ENCODE measurements at regions not wholly inside any gene's neighbourhood (a gene's known extent, or its start where the extent isn't known, plus 50 kb on each side); places are given as distances from the start of the nearest gene placed in this dataset.

DNA sequence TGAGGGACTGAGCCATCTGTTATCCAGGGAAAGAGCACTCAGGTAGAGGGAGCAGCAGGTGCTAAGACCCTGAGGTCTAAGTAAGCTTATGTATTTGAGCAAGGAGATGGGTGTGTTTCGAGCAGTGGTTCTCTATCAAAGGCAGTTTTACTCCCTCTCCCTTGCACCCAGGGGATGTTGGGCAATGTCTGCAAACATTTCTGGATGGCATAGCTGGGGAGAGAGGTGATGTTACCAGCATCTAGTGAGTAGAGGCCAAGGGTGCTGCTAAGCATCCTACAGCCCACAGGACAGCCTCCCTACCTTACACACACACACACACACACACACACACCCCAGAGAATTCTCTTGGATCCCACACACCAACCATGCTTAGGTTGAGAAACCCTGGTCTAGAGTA lies 221.0 kb upstream of the PWP1 start:
- ChIA-PET POLR2A (ENCODE audit: low non-redundant PET) (no interaction called here), CTCF (no interaction called here)
- H3K4me1 ChIP-seq (ENCODE audit: insufficient read depth, low read length, poor library complexity, severe bottlenecking): peaks cover 9% of the 10 kb centered on the region
- intact Hi-C loops (cut with micrococcal nuclease; ENCODE audit: unreplicated experiment): no loop called here
- H3K36me3 ChIP-seq (ENCODE audit: insufficient read depth, low read length, poor library complexity, severe bottlenecking): no peaks in the 10 kb centered on the region
- H3K27ac ChIP-seq (ENCODE audit: low read depth, low read length, poor library complexity, severe bottlenecking): no peak overlapping the region
- no peak for DNase-seq (ENCODE audit: low spot score)
- no peak overlapping the region for H3K4me3 ChIP-seq (ENCODE audit: low read depth, low read length, poor library complexity, severe bottlenecking)
- no peaks in the 10 kb centered on the region for H3K27me3 ChIP-seq (replicated peaks; ENCODE audit: insufficient read depth, low read depth, low read length, poor library complexity)
- H3K9me3 ChIP-seq (ENCODE audit: low read depth, low read length, poor library complexity, severe bottlenecking): no peaks in the 10 kb centered on the region
- BruUV-seq (replicated peaks): no TSS peak
- no peak for TF ChIP-seq EZH2 (IDR thresholded peaks at IDR 0.05; ENCODE audit: borderline replicate concordance, low read depth, low read length, poor library complexity, severe bottlenecking)
- TF ChIP-seq, protein P1, sequence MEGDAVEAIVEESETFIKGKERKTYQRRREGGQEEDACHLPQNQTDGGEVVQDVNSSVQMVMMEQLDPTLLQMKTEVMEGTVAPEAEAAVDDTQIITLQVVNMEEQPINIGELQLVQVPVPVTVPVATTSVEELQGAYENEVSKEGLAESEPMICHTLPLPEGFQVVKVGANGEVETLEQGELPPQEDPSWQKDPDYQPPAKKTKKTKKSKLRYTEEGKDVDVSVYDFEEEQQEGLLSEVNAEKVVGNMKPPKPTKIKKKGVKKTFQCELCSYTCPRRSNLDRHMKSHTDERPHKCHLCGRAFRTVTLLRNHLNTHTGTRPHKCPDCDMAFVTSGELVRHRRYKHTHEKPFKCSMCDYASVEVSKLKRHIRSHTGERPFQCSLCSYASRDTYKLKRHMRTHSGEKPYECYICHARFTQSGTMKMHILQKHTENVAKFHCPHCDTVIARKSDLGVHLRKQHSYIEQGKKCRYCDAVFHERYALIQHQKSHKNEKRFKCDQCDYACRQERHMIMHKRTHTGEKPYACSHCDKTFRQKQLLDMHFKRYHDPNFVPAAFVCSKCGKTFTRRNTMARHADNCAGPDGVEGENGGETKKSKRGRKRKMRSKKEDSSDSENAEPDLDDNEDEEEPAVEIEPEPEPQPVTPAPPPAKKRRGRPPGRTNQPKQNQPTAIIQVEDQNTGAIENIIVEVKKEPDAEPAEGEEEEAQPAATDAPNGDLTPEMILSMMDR (conservative IDR thresholded peaks at IDR 0.05; ENCODE audit: low read depth, low read length): no peak

DNA sequence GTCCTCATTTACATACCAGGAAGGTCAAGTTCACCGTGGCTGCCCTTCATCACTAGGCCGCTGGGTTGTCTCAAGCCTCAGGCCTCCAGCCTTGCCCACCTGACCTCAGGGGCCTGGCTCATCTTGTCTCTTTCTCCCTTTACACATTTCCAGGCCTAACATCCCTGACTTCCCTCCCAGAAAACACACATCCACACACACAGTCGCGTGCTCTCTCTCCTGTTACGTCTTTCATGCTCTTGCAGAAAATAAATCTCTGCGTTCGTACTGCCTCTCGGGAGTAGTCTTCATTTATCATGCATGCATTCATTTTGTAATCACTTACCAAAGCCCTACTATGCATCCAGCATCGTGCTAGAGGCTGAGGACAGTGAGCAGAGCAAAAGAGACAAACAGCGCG lies 220.0 kb upstream of the PWP1 start:
- H3K4me3 ChIP-seq (ENCODE audit: low read depth, low read length, poor library complexity, severe bottlenecking): no peak overlapping the region
- no peaks in the 10 kb centered on the region for H3K36me3 ChIP-seq (ENCODE audit: insufficient read depth, low read length, poor library complexity, severe bottlenecking)
- ChIA-PET CTCF (no interaction called here), POLR2A (ENCODE audit: low non-redundant PET) (no interaction called here)
- H3K9me3 ChIP-seq (ENCODE audit: low read depth, low read length, poor library complexity, severe bottlenecking): no peaks in the 10 kb centered on the region
- TF ChIP-seq, protein P1 (conservative IDR thresholded peaks at IDR 0.05; ENCODE audit: low read depth, low read length): no peak
- no peak for TF ChIP-seq EZH2 (IDR thresholded peaks at IDR 0.05; ENCODE audit: borderline replicate concordance, low read depth, low read length, poor library complexity, severe bottlenecking)
- H3K27ac ChIP-seq (ENCODE audit: low read depth, low read length, poor library complexity, severe bottlenecking): no peak overlapping the region
- intact Hi-C loops (cut with micrococcal nuclease; ENCODE audit: unreplicated experiment): no loop called here
- peaks cover 9% of the 10 kb centered on the region for H3K4me1 ChIP-seq (ENCODE audit: insufficient read depth, low read length, poor library complexity, severe bottlenecking)
- H3K27me3 ChIP-seq (replicated peaks; ENCODE audit: insufficient read depth, low read depth, low read length, poor library complexity): no peaks in the 10 kb centered on the region
- DNase-seq (ENCODE audit: low spot score): no peak
- no TSS peak for BruUV-seq (replicated peaks)

DNA sequence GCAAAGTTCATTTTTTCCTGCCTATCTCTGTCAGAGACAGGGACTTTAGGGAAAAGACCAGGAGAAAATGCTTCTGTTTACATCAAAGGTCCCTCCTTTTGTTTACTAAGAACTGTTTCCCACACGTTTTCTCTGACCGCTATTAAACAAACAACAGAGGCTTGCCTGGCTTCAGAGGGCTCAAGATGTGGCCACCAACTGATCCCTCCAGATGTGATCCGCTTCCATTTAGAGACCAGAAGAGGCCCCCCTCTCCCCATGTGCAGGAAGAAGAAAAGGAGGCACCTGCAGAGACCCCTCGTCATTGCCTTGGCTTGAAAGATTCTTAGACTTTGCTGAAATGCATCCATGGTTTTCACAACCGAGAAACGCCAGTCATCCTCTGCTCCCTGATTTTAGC lies 217.9 kb upstream of the PWP1 start:
- Histone ChIP-seq H3K4me3 (ENCODE audit: low read depth, low read length, poor library complexity, severe bottlenecking) (no peak overlapping the region), H3K9me3 (ENCODE audit: low read depth, low read length, poor library complexity, severe bottlenecking) (no peaks in the 10 kb centered on the region), H3K27me3 (replicated peaks; ENCODE audit: insufficient read depth, low read depth, low read length, poor library complexity) (no peaks in the 10 kb centered on the region), H3K36me3 (ENCODE audit: insufficient read depth, low read length, poor library complexity, severe bottlenecking) (no peaks in the 10 kb centered on the region), H3K27ac (ENCODE audit: low read depth, low read length, poor library complexity, severe bottlenecking) (no peak overlapping the region), H3K4me1 (ENCODE audit: insufficient read depth, low read length, poor library complexity, severe bottlenecking) (no peaks in the 10 kb centered on the region)
- intact Hi-C loops (cut with micrococcal nuclease; ENCODE audit: unreplicated experiment): no loop called here
- ChIA-PET POLR2A (ENCODE audit: low non-redundant PET) (no interaction called here), CTCF (no interaction called here)
- no TSS peak for BruUV-seq (replicated peaks)
- TF ChIP-seq, protein P1 (conservative IDR thresholded peaks at IDR 0.05; ENCODE audit: low read depth, low read length): no peak
- no peak for TF ChIP-seq EZH2 (IDR thresholded peaks at IDR 0.05; ENCODE audit: borderline replicate concordance, low read depth, low read length, poor library complexity, severe bottlenecking)
- DNase-seq (ENCODE audit: low spot score): no peak
